ENCODE measurements at regions not wholly inside any gene's neighbourhood (a gene's known extent, or its start where the extent isn't known, plus 50 kb on each side); places are given as distances from the start of the nearest gene placed in this dataset.

DNA sequence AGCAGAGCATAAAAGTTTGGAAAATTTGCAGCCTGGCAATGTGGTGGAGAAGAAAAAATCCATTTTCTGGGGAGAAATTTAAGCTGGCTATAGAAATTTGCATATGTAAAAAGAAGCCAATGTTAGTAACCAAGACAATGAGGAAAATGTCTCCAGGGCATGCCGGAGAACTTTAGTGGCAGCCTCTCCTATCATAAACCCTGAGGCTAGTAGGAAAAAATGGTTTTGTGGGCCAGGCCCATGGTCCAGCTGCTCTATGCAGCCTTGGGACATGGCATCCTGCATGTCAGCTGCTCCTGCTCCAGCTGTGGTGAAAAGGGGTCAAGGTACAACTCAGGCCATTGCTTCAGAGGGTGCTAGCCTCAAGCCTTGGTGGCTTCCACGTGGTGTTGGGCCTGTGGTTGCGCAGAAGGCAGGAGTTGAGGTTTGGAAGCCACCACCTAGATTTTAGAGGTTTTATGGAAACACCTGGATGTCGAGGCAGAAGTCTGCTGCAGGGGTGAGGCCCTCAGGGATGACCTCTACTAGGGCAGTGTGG lies 101.8 kb upstream of the SYNCRIP start:
- CTCF ChIA-PET (ENCODE audit: unreplicated experiment), result no interaction called here
- intact Hi-C loops (cut with micrococcal nuclease; ENCODE audit: unreplicated experiment), result no loop called here
- no peak overlapping the region for H3K4me3 ChIP-seq (ENCODE audit: low read depth, low read length, poor library complexity, severe bottlenecking)
- no TSS peak for BruUV-seq (replicated peaks)
- no peaks in the 10 kb centered on the region for H3K79me2 ChIP-seq (ENCODE audit: insufficient read depth, low read depth, low read length)
- no peaks in the 10 kb centered on the region for H3K36me3 ChIP-seq (ENCODE audit: insufficient read depth, low read length)
- H2AFZ ChIP-seq (ENCODE audit: low read length), result no peak overlapping the region
- H3K9me3 ChIP-seq (ENCODE audit: low read length), result no peaks in the 10 kb centered on the region
- no peaks in the 10 kb centered on the region for H4K20me1 ChIP-seq (ENCODE audit: insufficient read depth, low read length)
- H3K9me2 ChIP-seq (ENCODE audit: insufficient read depth, low read length), result 0 out of 2 replicates have a peak, but pooled peaks cover 4% of the 10 kb centered on the region
- TF ChIP-seq EZH2phosphoT487 (IDR thresholded peaks at IDR 0.05; ENCODE audit: borderline replicate concordance, low read depth, low read length), result no peak
- TF ChIP-seq, protein P1, sequence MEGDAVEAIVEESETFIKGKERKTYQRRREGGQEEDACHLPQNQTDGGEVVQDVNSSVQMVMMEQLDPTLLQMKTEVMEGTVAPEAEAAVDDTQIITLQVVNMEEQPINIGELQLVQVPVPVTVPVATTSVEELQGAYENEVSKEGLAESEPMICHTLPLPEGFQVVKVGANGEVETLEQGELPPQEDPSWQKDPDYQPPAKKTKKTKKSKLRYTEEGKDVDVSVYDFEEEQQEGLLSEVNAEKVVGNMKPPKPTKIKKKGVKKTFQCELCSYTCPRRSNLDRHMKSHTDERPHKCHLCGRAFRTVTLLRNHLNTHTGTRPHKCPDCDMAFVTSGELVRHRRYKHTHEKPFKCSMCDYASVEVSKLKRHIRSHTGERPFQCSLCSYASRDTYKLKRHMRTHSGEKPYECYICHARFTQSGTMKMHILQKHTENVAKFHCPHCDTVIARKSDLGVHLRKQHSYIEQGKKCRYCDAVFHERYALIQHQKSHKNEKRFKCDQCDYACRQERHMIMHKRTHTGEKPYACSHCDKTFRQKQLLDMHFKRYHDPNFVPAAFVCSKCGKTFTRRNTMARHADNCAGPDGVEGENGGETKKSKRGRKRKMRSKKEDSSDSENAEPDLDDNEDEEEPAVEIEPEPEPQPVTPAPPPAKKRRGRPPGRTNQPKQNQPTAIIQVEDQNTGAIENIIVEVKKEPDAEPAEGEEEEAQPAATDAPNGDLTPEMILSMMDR (conservative IDR thresholded peaks at IDR 0.05; ENCODE audit: low read length), result no peak
- POLR2A ChIA-PET, result no interaction called here
- no peak for DNase-seq (ENCODE audit: low spot score)
- no peak overlapping the region for H3K27ac ChIP-seq (ENCODE audit: low read depth, low read length, poor library complexity, severe bottlenecking)
- H3K4me1 ChIP-seq (ENCODE audit: insufficient read depth, low read length, poor library complexity, severe bottlenecking), result no peaks in the 10 kb centered on the region
- no peak overlapping the region for H3K4me2 ChIP-seq (ENCODE audit: low read length)

DNA sequence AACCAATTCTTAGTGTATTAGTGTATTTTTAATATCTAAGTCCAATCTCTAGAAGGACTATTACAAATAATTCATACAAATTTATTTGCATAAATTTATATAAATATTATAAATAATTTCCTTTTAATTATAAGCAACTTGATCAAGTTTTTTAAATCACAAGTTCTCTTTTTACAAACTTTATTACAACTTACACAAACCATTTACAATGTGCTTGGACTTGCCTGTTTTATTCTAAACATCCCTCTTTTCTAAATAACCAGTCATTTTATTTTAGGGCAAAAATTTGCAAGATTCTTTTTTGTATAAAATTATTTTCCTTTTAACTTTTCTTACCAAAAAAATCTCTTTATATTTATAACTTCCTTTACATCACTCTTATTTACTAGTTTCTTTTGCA lies 83.5 kb upstream of the SYNCRIP start:
- CTCF ChIA-PET (ENCODE audit: unreplicated experiment), result no interaction called here
- Histone ChIP-seq H3K79me2 (ENCODE audit: insufficient read depth, low read depth, low read length) (no peaks in the 10 kb centered on the region), H3K9me2 (ENCODE audit: insufficient read depth, low read length) (no peaks in the 10 kb centered on the region), H3K9me3 (ENCODE audit: low read length) (peaks cover 32% of the 10 kb centered on the region), H3K27ac (ENCODE audit: low read depth, low read length, poor library complexity, severe bottlenecking) (no peak overlapping the region), H3K4me2 (ENCODE audit: low read length) (no peak overlapping the region), H4K20me1 (ENCODE audit: insufficient read depth, low read length) (no peaks in the 10 kb centered on the region), H3K36me3 (ENCODE audit: insufficient read depth, low read length) (no peaks in the 10 kb centered on the region), H3K4me1 (ENCODE audit: insufficient read depth, low read length, poor library complexity, severe bottlenecking) (no peaks in the 10 kb centered on the region), H3K4me3 (ENCODE audit: low read depth, low read length, poor library complexity, severe bottlenecking) (no peak overlapping the region), H2AFZ (ENCODE audit: low read length) (no peak overlapping the region)
- DNase-seq (ENCODE audit: low spot score), result peak; percentile 59
- intact Hi-C loops (cut with micrococcal nuclease; ENCODE audit: unreplicated experiment), result no loop called here
- BruUV-seq (replicated peaks), result no TSS peak
- TF ChIP-seq, protein P1 (conservative IDR thresholded peaks at IDR 0.05; ENCODE audit: low read length), result no peak
- no peak for TF ChIP-seq EZH2phosphoT487 (IDR thresholded peaks at IDR 0.05; ENCODE audit: borderline replicate concordance, low read depth, low read length)
- POLR2A ChIA-PET, result interaction anchor here (0.8 kb wide), 1 partner anchor 8 kb away, joined by 4 read pairs; no protein-coding TSS in a partner anchor

DNA sequence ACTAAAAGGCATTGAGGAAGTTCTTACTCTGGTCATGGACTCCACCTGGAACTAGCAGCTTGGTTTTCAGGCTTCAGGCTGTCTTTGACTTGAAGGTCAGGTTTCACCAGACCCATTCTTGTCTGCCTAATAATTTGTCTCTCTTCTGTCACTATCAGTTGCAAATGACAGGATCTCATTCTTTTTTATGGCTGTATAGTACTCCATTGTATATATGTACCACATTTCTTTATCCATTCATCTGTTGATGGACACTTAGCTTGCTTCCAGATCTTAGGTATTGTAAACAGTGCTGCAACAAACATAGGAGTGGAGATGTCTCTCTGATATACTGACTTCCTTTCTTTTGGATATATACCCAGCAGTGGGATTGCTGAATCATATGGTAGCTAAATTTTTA lies 73.1 kb upstream of the SYNCRIP start:
- no peak for DNase-seq (ENCODE audit: low spot score)
- H3K4me2 ChIP-seq (ENCODE audit: low read length), result no peak overlapping the region
- no peaks in the 10 kb centered on the region for H4K20me1 ChIP-seq (ENCODE audit: insufficient read depth, low read length)
- intact Hi-C loops (cut with micrococcal nuclease; ENCODE audit: unreplicated experiment), result no loop called here
- H3K36me3 ChIP-seq (ENCODE audit: insufficient read depth, low read length), result no peaks in the 10 kb centered on the region
- no peak overlapping the region for H3K4me3 ChIP-seq (ENCODE audit: low read depth, low read length, poor library complexity, severe bottlenecking)
- H2AFZ ChIP-seq (ENCODE audit: low read length), result no peak overlapping the region
- H3K9me2 ChIP-seq (ENCODE audit: insufficient read depth, low read length), result no peaks in the 10 kb centered on the region
- no TSS peak for BruUV-seq (replicated peaks)
- H3K4me1 ChIP-seq (ENCODE audit: insufficient read depth, low read length, poor library complexity, severe bottlenecking), result no peaks in the 10 kb centered on the region
- H3K79me2 ChIP-seq (ENCODE audit: insufficient read depth, low read depth, low read length), result no peaks in the 10 kb centered on the region
- POLR2A ChIA-PET, result no interaction called here
- H3K9me3 ChIP-seq (ENCODE audit: low read length), result no peaks in the 10 kb centered on the region
- CTCF ChIA-PET (ENCODE audit: unreplicated experiment), result no interaction called here
- TF ChIP-seq, protein P1 (conservative IDR thresholded peaks at IDR 0.05; ENCODE audit: low read length), result no peak
- TF ChIP-seq EZH2phosphoT487 (IDR thresholded peaks at IDR 0.05; ENCODE audit: borderline replicate concordance, low read depth, low read length), result no peak
- H3K27ac ChIP-seq (ENCODE audit: low read depth, low read length, poor library complexity, severe bottlenecking), result no peak overlapping the region

All from OCI-LY7 (cell line).